HL-60/S4 (cell line): ENCODE measurements at regions not wholly inside any gene's neighbourhood (a gene's known extent, or its start where the extent isn't known, plus 50 kb on each side); places are given as distances from the start of the nearest gene placed in this dataset.
"Not testable (repeated sequence)": the region's sequence is repeated elsewhere in the genome, so short reads cannot be mapped to it uniquely, and the experiment has no call there.

Experiments
- in situ Hi-C: fragments of 300-500 bp; cut with MboI; formaldehyde crosslinking; loops from 2 replicates; pipeline ENCODE4 v1.14.3; 2022; ENCODE audit warnings: low sequenced_read_pairs

DNA sequence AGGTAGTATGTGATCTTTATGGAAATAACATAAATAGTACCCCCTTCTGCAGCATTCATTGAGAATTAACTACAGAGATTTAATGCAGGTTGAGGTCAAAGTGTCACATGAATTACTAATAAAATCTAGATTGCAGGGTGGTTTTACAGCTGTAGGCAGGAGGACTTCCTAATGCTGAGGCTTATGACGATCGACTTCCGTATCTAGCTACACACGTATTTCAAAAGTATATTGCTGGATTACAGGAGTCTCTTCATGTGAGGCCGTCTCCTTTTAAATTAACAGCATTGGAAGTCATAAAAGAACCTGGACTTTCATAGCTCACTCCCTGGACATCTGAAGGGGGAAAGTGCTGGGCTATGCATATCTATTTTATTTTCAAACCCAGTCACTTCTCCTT is 180.9 kb downstream of the OSTF1 start:
- in situ Hi-C loops = no loop called here

DNA sequence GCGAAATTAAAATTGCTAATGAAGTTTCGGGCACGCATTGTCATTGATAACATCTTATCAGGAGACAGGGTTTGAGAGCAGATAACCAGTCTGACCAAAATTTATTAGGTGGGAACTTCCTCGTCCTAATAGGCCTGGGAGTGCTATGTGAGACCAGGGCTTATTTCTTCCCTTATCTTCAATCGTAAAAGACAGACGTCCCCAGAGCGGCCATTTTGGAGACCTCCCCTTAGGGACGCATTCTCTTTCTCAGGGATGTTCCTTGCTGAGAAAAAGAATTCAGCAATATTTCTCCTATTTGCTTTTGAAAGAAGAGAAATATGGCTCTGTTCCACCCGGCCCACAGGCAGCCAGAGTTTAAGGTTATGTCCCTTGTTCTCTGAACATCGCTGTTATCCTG is 184.7 kb downstream of the OSTF1 start:
- in situ Hi-C loops = not testable (repeated sequence)

DNA sequence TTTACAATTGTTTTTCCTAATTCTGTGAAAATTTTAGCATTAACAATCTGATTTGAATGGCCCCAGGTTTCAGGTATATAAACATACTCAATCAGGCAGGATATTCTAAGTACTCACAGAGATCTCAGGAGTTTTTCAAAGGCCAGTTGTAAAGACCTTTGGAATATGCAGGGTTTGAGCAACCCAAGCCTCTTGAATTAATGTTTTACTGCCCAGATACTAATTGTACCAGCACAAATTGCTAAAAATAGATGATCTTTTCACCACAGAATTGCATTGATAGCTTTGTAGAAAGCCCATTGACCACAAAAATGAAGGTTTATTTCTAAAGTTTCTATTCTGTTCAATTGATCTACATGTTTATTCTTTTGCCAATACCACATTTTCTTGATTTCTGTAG is 186.5 kb downstream of the OSTF1 start:
- in situ Hi-C loops = no loop called here

DNA sequence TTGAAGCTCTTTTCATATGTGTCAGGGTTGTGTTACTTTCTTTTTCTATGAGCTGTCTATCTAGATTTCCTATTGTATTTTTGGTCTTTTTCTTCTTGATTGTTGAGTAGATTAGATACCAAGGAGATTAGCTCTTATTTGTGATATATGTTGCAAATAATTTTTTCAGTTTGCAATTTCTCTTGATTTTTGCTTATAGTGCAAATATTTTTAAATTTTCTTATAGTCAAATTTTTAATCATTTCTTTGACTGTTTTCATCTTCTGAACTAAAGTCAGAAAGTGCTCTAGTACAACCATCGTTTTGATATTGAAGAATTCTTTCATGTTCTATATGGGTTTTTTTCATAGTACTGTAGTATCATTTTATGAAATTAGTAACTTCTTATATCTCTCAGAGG is 193.7 kb downstream of the OSTF1 start:
- in situ Hi-C loops = no loop called here

DNA sequence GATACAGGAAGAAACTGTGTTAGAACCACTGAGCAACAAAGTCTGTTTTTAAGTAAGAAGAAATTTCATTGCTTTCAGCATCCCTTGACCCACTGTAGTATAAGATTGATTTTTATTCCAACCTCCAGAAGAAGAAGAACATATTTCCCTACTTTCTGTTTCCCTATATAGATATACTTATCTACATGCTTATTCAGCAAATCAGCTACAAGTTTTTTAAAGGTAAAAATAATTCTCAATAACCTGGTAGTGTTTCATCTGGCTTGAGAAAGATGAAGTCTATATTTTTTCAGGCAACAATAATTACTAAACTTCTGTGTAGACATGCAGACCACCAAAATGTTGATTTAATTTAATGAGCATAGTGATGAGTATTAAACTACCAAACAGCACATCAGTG is 201.0 kb downstream of the OSTF1 start:
- in situ Hi-C loops = no loop called here

DNA sequence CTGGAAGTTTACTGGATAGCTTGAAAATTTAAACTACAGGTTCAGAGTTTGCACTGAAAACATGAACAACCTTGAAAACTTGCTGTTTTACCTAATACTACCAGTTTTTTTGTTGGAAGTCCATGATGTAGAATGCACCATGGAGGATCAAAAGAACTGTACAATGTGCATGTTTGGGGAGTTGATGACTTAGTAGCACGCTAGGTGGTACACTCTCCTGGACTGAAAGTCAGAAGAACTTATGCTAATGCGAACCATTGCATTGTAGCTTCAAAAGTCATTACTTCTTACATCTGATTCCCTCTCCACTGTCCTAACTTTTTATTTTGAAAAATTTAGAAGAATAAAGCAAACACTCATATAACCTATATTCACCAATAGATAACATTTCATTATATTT is 211.0 kb downstream of the OSTF1 start:
- in situ Hi-C loops = no loop called here

DNA sequence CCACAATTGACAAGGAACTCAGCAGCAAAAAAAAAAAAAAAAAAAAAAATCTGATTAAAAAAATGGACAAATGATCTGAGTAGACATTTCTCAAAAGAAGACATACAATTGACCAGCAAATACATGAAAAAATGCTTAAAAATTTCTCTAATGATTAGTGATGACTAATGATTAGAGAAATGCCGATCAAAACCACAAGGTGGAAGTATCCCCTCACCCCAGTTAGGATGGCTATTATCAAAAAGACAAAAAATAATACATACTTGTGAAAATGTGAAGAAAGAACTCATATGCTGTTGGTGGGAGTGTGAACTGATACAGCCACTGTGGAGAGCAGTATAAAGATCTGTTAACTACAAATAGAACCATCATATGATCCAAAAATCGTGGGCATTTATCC is 245.3 kb downstream of the OSTF1 start:
- in situ Hi-C loops = no loop called here

DNA sequence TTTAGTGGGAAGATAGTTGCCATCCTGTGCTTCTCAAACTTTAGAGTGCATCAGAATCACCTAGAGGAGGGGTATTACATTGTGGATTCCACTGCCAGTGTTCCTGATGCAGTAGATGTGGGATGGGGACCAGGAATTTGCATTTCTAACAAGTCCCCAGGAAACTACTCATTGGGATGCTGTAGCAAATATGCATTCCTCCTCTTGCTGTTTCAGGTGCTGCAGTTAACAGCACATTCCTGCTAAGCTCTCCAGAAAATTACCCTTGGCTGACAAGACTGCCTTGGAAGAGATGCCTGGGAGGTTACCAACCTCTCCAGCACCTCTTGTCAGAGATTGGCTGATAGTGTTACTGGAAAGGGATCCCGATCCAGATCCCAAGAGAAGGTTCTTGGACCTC is 270.5 kb downstream of the OSTF1 start:
- in situ Hi-C loops = no loop called here

DNA sequence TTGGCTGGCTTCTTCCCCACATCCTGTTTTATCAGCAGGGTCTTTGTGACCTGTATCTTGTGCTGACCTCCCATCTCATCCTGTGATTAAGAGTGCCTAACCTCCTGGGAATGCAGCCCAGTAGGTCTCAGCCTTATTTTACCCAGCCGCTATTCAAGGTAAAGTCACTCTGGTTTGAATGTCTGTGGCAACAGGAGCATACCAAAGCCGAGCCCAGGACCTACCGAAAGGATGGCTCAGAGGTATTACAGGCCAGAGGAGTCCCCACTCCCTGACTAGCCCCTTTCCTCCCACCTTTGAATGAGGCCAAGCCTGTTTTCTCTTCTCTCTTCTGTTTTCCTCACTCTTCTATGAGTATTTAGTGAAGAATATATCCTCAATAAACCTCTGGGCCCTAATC is 271.3 kb downstream of the OSTF1 start:
- in situ Hi-C loops = no loop called here

DNA sequence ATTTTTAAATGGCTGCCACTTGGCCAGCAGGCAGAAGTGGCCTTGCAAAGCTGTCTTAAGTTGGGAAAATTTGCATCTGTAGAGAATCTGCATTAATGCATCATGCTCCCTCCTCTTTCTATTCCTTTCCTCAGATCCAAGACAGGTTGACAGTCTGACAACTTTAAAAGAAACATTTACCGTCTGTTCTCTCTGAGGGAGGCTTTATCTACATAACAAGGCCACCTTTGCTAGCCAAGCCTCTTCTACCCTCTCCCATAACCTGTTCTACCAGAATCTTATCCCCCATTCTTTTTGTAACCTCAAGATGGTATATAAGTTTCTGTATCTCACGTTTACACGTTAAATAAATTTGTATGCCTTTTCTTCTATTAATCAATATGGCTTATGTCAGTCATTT is 271.9 kb downstream of the OSTF1 start:
- in situ Hi-C loops = no loop called here

DNA sequence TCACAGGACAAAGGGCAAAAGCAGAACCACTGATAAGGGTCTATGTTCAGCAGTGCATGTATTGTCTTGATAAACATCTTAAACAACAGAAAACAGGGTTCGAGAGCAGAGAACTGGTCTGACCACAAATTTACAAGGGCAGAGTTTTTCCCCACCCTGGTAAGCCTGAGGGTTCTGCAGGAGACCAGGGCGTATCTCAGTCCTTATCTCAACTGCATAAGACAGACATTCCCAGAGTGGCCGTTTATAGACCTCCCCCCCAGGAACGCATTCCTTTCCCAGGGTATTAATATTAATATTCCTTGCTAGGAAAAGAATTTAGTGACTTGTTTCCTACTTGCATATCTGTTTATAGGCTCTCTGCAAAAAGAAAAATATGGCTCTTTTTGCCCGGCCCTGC is 274.1 kb downstream of the OSTF1 start:
- in situ Hi-C loops = not testable (repeated sequence)

DNA sequence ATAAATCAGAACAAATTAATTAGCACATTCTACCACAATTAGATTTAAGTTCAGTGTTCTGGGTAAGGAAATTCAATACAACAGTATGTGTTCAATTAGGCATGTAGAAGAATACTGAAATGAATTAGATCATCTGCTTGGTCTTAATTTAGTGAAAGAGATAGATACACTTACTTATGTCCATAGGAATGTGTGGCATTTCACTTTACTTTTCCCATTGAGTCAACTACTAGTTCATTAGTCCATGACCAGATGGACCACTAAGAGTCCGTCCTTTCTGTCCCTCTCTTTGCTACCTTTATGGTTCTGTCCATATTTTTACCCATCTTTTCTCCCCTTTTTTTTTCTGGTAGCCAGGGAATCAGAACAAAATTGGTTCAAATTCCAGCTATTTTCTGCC is 276.9 kb downstream of the OSTF1 start:
- in situ Hi-C loops = no loop called here

DNA sequence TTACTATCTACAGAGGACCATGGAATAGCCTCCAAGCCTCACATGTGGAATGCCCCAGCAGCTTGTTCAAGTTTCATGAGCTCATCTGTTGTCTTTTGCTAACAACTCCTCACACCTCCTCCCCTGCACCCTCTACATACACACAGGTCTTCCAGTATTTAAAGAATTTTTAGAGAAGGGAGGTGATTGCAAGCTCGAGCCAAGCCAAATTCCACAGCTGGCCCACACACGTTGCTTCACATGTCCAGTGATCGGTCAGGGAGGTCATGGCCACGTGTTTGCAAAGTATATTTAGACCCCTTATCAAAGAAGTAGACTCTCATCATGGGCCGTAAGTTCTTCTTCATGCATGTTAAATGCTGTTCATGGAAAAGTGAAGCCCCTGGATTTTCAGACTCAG is 281.7 kb downstream of the OSTF1 start:
- in situ Hi-C loops = no loop called here

DNA sequence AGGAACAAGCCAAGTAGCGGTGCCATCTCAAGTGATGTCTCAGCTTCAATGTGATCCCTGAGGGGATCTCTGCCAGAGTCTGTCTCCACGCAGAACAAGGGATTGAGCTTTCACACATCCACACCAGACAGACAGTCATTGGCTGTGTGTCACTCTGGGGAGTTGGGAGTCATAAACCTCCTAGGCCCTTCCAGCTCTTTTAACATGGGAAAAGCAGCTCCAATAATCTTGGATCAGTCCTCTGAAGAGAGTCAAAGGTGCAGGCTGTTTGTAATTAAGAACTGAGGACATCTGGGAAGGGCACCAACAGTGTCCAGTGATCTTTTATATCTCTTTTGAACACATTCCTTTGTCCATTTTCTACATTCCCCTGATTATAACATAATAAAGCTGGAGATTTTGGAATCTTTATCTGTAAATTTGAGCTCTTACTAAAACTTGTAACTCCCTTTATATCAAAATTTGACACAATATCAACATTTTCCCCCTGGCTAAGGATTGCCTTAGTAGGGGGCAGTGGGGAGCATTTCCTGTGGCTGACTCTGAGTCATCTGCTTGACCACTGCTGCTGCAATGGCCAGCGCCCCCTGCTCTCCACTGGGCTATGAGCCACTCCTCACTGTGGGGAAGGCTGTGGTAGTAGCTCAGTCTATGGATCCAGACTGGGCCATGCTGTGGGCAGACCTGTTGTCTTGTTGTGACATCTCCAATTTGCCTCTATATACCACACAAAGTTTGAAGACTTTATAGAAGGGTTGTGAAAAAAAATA is 284.4 kb downstream of the OSTF1 start:
- in situ Hi-C loops = no loop called here

DNA sequence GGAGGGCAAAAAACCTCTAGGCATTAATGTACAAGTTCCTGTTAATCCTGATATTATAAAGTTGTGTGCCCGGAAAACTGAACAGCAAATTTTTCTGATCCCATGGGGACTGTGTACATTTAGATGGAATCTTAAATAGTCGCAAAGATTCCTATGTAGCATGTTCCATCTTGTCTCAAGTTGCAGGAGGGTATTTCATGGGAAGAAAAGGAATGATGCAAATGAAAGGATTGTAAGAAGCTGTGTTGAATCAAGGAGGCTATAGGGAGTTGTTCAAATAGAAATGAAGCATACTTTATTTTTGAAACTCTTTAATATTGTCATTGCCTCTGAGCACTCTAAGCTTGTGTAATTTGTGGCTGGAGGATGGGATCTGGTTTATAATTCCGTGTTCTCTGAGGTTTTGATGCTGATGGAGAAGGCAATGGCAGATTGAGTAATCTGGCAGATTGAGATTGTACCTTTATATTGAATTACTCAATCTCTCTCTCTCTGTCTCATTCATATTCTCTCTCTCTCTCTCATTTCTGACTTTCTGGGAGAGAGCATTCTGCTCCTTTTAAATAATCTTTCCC is 288.5 kb downstream of the OSTF1 start:
- in situ Hi-C loops = no loop called here

DNA sequence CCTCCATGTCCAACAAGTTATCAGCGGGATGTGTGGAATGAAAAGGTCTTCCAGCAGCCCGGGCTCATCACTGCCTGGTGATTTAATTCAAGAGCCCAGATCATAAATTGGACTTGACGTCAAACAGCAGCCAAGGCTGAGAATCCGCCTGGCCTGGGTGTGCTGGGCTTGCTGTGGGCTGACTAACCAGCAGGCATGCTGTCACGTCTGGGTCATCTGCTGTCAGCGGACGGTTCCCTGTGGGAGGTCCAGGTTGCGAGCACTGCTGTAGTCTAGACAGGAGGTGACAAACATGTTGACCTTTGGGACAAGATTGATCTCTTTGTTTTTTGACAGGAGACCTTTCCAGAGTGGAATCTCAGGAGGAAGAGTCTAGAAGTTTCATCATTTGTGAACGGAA is 289.7 kb downstream of the OSTF1 start:
- in situ Hi-C loops = no loop called here

DNA sequence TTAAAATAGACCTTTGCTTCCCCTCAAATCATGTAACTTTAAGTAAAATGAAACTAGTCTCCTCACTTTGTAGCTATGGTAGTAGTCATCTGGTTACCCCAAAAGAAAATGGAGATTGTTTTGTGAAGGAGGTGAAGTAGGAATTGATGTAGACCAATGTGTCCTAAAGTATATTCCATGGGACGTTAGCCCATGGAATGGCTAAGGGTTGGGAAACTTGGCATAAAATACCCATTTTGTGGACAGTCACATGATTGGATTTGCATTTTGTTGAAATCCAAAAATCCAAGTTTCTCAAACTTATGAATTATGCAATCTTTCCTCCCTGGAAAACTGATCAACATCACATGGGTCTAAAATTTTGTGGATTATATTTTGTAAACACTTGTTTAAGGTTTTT is 290.6 kb downstream of the OSTF1 start:
- in situ Hi-C loops = no loop called here

DNA sequence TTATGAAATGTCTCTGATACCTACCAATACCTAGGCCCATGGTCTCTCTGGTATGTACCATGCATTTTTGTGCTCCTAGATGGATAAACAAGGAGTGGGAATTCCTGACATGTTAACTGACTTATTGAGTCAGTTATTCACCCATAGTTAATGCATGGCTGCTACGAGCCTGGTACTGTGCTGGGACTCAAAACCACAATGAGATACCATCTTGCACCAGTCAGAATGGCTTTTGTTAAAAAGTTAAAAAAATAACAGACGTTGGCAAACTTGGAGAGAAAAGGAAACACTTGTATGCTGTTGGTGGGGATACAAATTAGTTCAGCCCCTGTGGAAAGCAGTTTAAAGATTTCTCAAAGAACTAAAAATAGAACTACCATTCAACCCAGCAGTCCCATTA is 293.8 kb downstream of the OSTF1 start:
- in situ Hi-C loops = no loop called here

DNA sequence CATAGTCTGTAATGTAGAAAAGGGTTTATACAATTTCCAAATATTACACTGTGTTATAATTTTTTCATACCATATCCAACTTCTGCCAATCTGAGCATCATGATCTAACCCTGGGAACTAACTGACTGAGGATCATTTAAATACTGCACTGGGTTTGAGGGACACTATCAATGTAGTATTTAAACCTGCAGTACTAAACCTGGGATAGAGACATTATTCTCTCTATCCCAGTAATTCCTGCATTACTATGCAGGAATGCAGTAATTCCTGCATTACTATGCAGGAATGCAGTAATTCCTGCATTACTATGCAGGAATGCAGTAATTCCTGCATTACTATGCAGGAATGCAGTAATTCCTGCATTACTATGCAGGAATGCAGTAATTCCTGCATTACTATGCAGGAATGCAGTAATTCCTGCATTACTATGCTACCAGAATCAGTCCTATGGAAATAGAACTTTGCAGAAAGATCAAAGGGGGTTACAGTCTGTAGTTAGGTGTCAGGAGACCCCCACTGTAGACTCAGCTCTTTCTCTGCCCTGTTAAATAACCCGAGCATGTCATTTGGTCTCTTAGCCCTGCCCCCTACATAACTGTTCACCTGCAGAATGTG is 295.2 kb downstream of the OSTF1 start:
- in situ Hi-C loops = not testable (repeated sequence)

DNA sequence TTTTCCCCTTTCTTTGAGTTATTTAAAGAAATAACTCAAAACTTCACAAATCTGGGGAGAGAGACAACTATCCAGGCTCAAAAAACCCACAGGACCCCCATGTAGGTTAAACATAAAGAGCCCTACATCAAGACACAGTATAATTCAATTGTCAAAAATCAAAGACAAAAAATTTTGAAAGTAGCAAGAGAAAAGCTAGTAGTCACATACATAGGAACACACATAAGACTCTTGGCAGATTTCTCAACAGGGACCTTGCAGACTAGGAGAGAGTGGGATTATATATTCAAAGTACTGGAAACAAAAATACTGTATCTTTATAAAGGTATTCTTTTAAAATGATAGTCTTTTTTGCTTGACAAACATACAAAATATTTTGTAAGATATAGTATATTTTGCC is 296.9 kb downstream of the OSTF1 start:
- in situ Hi-C loops = no loop called here

DNA sequence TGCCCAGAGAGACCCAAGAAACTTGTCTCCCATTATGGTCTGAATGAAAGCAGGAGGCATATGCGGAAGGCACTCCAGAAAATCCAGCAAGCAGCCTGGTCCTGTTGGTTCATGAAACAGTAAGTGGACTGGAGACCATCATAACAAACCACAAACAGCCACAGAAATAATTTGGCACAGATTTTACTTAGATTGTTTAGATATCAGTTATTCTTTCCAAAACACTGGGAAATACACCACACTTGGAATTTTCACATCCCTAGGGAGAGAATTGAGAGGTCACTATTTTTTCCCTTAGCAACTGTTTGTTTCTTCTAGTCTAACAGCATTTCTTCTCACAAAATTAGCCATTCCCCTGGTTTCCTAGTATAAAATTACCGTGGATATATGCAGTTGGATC is 300.8 kb downstream of the OSTF1 start:
- in situ Hi-C loops = no loop called here

DNA sequence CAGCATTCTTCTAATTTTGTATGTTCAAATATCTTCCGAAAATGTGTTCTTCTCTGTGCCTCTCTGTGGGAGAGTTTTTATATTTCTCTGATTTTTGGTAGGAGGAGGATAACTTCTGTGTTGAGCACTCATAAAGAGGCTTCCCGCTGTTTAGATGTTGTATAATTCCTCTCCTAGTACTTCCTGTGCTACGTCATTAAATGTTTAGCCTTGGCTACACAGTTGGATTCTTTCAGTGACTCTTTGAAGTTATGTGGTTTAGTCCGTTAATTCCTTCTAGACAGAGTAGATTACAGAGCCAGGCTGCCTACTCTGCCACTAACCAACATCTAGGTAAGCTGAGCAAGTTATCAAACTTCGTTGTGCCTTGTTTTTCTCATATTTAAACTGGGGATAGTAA is 302.6 kb downstream of the OSTF1 start:
- in situ Hi-C loops = no loop called here

DNA sequence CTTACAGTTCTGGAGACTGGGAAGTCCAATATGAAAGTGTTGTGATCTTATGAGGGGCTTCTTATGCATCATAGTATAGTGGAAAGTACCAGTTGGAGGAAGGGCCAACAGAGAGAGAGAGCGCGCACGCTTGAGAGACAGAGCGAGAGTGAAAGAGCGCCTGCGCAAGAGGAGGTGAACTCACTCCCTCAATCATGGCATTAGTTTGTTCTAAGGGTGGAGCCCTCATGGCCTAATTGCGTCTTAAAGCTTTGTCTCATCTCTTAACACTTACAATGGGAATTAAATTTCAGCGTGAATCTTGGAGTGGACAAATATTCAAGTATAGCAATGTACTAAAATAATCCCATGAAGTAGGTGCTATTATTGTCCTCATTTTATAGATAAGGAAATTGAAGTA is 303.2 kb downstream of the OSTF1 start:
- in situ Hi-C loops = no loop called here
